HG02763 (cell line): ENCODE measurements at regions not wholly inside any gene's neighbourhood (a gene's known extent, or its start where the extent isn't known, plus 50 kb on each side); places are given as distances from the start of the nearest gene placed in this dataset.
"Not testable (repeated sequence)": the region's sequence is repeated elsewhere in the genome, so short reads cannot be mapped to it uniquely, and the experiment has no call there.

Source experiments
- ATAC-seq: cut with Tn5 transposase; IDR thresholded peaks from one replicate; pipeline ENCODE4 v1.9.1; 2021; ENCODE audit warnings: mild to moderate bottlenecking, moderate library complexity; ENCODE audit not compliant: unreplicated experiment

GRCh38 chr9:107847978-107848964 is 358.7 kb upstream of the KLF4 start:
- ATAC-seq: no peak

- ATAC-seq: no peak
Observed at GRCh38 chr9:107842530-107842929, 353.0 kb upstream of the KLF4 start.

- ATAC-seq: no peak
Observed at GRCh38 chr9:107841076-107841475, 351.5 kb upstream of the KLF4 start.

- ATAC-seq: no peak
Observed at GRCh38 chr9:107839371-107839770, 349.8 kb upstream of the KLF4 start.

GRCh38 chr9:107838766-107839165 is 349.2 kb upstream of the KLF4 start:
- no peak for ATAC-seq

- ATAC-seq: no peak
Observed at GRCh38 chr9:107836300-107836699, 346.7 kb upstream of the KLF4 start.

GRCh38 chr9:107833295-107833694 is 343.7 kb upstream of the KLF4 start:
- ATAC-seq: no peak

- no peak for ATAC-seq
Observed at GRCh38 chr9:107832871-107833270, 343.3 kb upstream of the KLF4 start.

GRCh38 chr9:107830479-107830878 is 340.9 kb upstream of the KLF4 start:
- ATAC-seq: no peak

- no peak for ATAC-seq
Observed at GRCh38 chr9:107827884-107828283, 338.3 kb upstream of the KLF4 start.

- ATAC-seq: no peak
Observed at GRCh38 chr9:107827304-107827703, 337.7 kb upstream of the KLF4 start.

GRCh38 chr9:107826688-107826983 is 337.1 kb upstream of the KLF4 start:
- ATAC-seq: not testable (repeated sequence)

- ATAC-seq: no peak
Observed at GRCh38 chr9:107824556-107824955, 335.0 kb upstream of the KLF4 start.

GRCh38 chr9:107819772-107820565 is 330.4 kb upstream of the KLF4 start:
- ATAC-seq: no peak

- not testable (repeated sequence) for ATAC-seq
Observed at GRCh38 chr9:107818503-107818829, 328.9 kb upstream of the KLF4 start.

- not testable (repeated sequence) for ATAC-seq
Observed at GRCh38 chr9:107817595-107818502, 328.3 kb upstream of the KLF4 start.

- ATAC-seq: no peak
Observed at GRCh38 chr9:107816561-107817021, 327.0 kb upstream of the KLF4 start.

- no peak for ATAC-seq
Observed at GRCh38 chr9:107815782-107816560, 326.4 kb upstream of the KLF4 start.

- ATAC-seq: no peak
Observed at GRCh38 chr9:107813287-107813686, 323.7 kb upstream of the KLF4 start.

GRCh38 chr9:107810461-107810961 is 320.9 kb upstream of the KLF4 start:
- ATAC-seq: no peak
